H9 (cell line): ENCODE measurements at regions not wholly inside any gene's neighbourhood (a gene's known extent, or its start where the extent isn't known, plus 50 kb on each side); places are given as distances from the start of the nearest gene placed in this dataset.

Source experiments
- DNase-seq: peaks from one replicate; pipeline ENCODE4 v3.0.0-alpha.2; 2017
- H2AFZ ChIP-seq: one replicate; pipeline ENCODE4 v1.6.1; 2013; ENCODE audit warnings: mild to moderate bottlenecking, low read length, control low read depth, moderate library complexity
- H2AK5ac ChIP-seq: 2 replicates; pipeline ENCODE4 v1.6.1; 2013; ENCODE audit warnings: low read length, control low read depth, mixed read lengths; ENCODE audit not compliant: insufficient read length
- H2BK120ac ChIP-seq: one replicate; pipeline ENCODE4 v1.6.1; 2013; ENCODE audit warnings: low read depth, mild to moderate bottlenecking, low read length, control low read depth, inconsistent platforms; ENCODE audit not compliant: poor library complexity, severe bottlenecking
- H2BK12ac ChIP-seq: 2 replicates; pipeline ENCODE4 v1.6.1; 2013; ENCODE audit warnings: low read length, control low read depth, mixed read lengths, low read depth; ENCODE audit not compliant: insufficient read length
- H2BK15ac ChIP-seq: 2 replicates; pipeline ENCODE4 v1.6.1; 2013; ENCODE audit warnings: low read depth, low read length, control low read depth
- H2BK20ac ChIP-seq: one replicate; pipeline ENCODE4 v1.6.1; 2013; ENCODE audit warnings: low read depth, mild to moderate bottlenecking, low read length, control low read depth, inconsistent platforms; ENCODE audit not compliant: poor library complexity, severe bottlenecking
- H2BK5ac ChIP-seq: 2 replicates; pipeline ENCODE4 v1.6.1; 2013; ENCODE audit warnings: low read length, control low read depth, mixed read lengths; ENCODE audit not compliant: insufficient read length
- H3K14ac ChIP-seq: 2 replicates; pipeline ENCODE4 v1.6.1; 2013; ENCODE audit warnings: low read length, control low read depth; ENCODE audit not compliant: insufficient read depth
- H3K18ac ChIP-seq: 2 replicates; pipeline ENCODE4 v1.6.1; 2013; ENCODE audit warnings: low read depth, mild to moderate bottlenecking, mixed read lengths, low read length, control low read depth; ENCODE audit not compliant: insufficient read length
- H3K23ac ChIP-seq: 2 replicates; pipeline ENCODE4 v1.6.1; 2013; ENCODE audit warnings: low read length, control low read depth, mixed read lengths, low read depth; ENCODE audit not compliant: insufficient read length
- H3K23me2 ChIP-seq: 2 replicates; pipeline ENCODE4 v1.6.1; 2013; ENCODE audit warnings: low read depth, mild to moderate bottlenecking, mixed read lengths, low read length, control low read depth; ENCODE audit not compliant: insufficient read length, poor library complexity, severe bottlenecking
- H3K27ac ChIP-seq: 2 replicates; pipeline ENCODE4 v1.5.1; 2013; ENCODE audit warnings: low read length, control low read depth, mixed read lengths, low read depth; ENCODE audit not compliant: insufficient read length
- H3K27me3 ChIP-seq: 2 replicates; pipeline ENCODE4 v1.6.1; 2013; ENCODE audit warnings: low read length, control low read depth, inconsistent platforms; ENCODE audit not compliant: insufficient read depth
- H3K4ac ChIP-seq: 2 replicates; pipeline ENCODE4 v1.6.1; 2013; ENCODE audit warnings: low read depth, mild to moderate bottlenecking, control low read depth, inconsistent platforms, low read length, moderate library complexity
- H3K4me1 ChIP-seq: 2 replicates; pipeline ENCODE4 v1.6.1; 2013; ENCODE audit warnings: low read length, control low read depth, inconsistent platforms; ENCODE audit not compliant: insufficient read depth
- H3K4me2 ChIP-seq: 2 replicates; pipeline ENCODE4 v1.6.1; 2013; ENCODE audit warnings: low read length, control low read depth, mixed read lengths; ENCODE audit not compliant: insufficient read length, insufficient read depth
- H3K56ac ChIP-seq: 2 replicates; pipeline ENCODE4 v1.6.1; 2013; ENCODE audit warnings: low read depth, mild to moderate bottlenecking, mixed read lengths, low read length, control low read depth; ENCODE audit not compliant: insufficient read length
- H3K79me1 ChIP-seq: 2 replicates; pipeline ENCODE4 v1.6.1; 2013; ENCODE audit warnings: low read depth, mild to moderate bottlenecking, moderate library complexity, low read length, control low read depth, inconsistent platforms; ENCODE audit not compliant: insufficient read depth, poor library complexity, severe bottlenecking
- H3K79me2 ChIP-seq: 2 replicates; pipeline ENCODE4 v1.6.1; 2013; ENCODE audit warnings: low read length, control low read depth, inconsistent platforms; ENCODE audit not compliant: insufficient read depth
- H3K9ac ChIP-seq: 2 replicates; pipeline ENCODE4 v1.6.1; 2013; ENCODE audit warnings: low read length, control low read depth, mixed read lengths; ENCODE audit not compliant: insufficient read length; ENCODE audit errors: extremely low read depth
- H3K9me3 ChIP-seq: one replicate; pipeline ENCODE4 v1.6.1; 2013; ENCODE audit warnings: low read depth, low read length, inconsistent platforms; ENCODE audit not compliant: control insufficient read depth
- H3T11ph ChIP-seq: one replicate; pipeline ENCODE4 v1.6.1; 2013; ENCODE audit warnings: mild to moderate bottlenecking, low read length, control low read depth, inconsistent platforms
- H4K20me1 ChIP-seq: one replicate; pipeline ENCODE4 v1.6.1; 2013; ENCODE audit not compliant: control insufficient read depth, insufficient read length, insufficient read depth
- H4K5ac ChIP-seq: 2 replicates; pipeline ENCODE4 v1.6.1; 2013; ENCODE audit warnings: low read depth, mild to moderate bottlenecking, mixed read lengths, low read length, control low read depth; ENCODE audit not compliant: insufficient read length
- H4K8ac ChIP-seq: replicated peaks from 2 replicates; pipeline ENCODE4 v1.6.1; 2013; ENCODE audit warnings: low read length, control low read depth, mixed read lengths, low read depth; ENCODE audit not compliant: insufficient read length
- H4K91ac ChIP-seq: 2 replicates; pipeline ENCODE4 v1.6.1; 2013; ENCODE audit warnings: low read depth, mild to moderate bottlenecking, moderate library complexity, mixed read lengths, low read length, control low read depth; ENCODE audit not compliant: insufficient read length
- H3K27ac Mint-ChIP-seq, 3 experiments: 2 replicates in 2 of 3; 3 replicates in 1 of 3; pipeline ENCODE4 v1.8.0; 2020 to 2021; ENCODE audit warnings: mixed read lengths in 3 of 3, mild to moderate bottlenecking in 1 of 3, moderate library complexity in 1 of 3
- H3K27me3 Mint-ChIP-seq: 2 replicates; pipeline ENCODE4 v1.8.0; 2021; ENCODE audit warnings: low read depth, mild to moderate bottlenecking, moderate library complexity, mixed read lengths
- H3K36me3 Mint-ChIP-seq, 3 experiments: 2 replicates in 2 of 3; 3 replicates in 1 of 3; pipeline ENCODE4 v1.8.0; 2020 to 2021; ENCODE audit warnings: low read depth in 3 of 3, mixed read lengths in 3 of 3; ENCODE audit not compliant: insufficient read depth in 1 of 3
- H3K4me1 Mint-ChIP-seq, 2 experiments: 2 replicates each; pipeline ENCODE4 v1.8.0; 2020; ENCODE audit warnings: mixed read lengths in 2 of 2
- H3K4me3 Mint-ChIP-seq, 2 experiments: 2 replicates in 1 of 2; 3 replicates in 1 of 2; pipeline ENCODE4 v1.8.0; 2020 to 2021; ENCODE audit warnings: mild to moderate bottlenecking in 2 of 2, mixed read lengths in 2 of 2, moderate library complexity in 1 of 2
- H3K9me3 Mint-ChIP-seq, 2 experiments: 2 replicates in 1 of 2; 3 replicates in 1 of 2; pipeline ENCODE4 v1.8.0; 2020; ENCODE audit warnings: mild to moderate bottlenecking in 2 of 2, mixed read lengths in 2 of 2, moderate library complexity in 1 of 2
- WGBS: extraction: QIAGEN DNeasy Blood & Tissue Kit; methylation state at CpG from one replicate; pipeline ENCODE4 v1.1.7; 2013; ENCODE audit warnings: missing lambda C conversion rate, low lambda C conversion rate, mixed read lengths; ENCODE audit not compliant: insufficient read length; ENCODE audit errors: extremely low coverage; 5-methylcytosine and 5-hydroxymethylcytosine counted together
- TF ChIP-seq, protein P1 (sequence below): fragments of 200-600 bp; sonication (generic); conservative IDR thresholded peaks from 3 replicates; pipeline ENCODE4 v1.8.0; 2021; ENCODE audit warnings: antibody characterized with exemption, mild to moderate bottlenecking

DNA sequence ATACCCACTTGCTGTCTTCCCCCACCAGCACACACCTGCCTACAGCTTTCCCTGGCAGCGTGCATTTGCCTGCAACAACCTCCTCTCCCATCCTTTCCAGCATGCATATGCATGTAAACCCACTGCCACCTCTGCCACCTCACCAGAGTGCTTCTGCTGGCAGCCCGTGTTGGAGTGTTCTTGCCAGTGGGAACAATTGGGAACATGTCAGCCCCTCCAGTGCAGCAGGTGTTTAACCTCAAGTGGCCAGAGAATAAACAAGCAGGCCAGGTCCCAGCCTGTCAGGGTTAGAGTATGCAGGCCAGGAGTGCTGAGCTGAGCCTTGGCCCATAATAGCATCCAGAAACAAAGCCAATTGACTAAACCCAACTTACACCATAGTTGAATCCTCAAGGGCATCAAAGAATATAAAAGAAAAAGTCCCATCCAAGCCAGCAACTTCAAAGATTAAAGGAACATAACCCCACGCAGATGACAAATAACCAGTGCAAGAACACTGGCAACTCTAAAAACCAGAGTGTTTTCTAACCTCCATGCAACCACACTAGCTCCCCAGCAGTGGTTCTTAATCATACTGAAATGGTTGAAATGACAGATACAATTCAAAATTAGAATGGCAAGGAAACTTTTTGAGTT, 1212.1 kb upstream of the CITED2 start:
- H3K36me3 Mint-ChIP-seq, result peaks cover 0 to 1% (median 0%) of the 10 kb centered on the region in 3 experiments; a peak in 1 of 7 replicates
- no peak overlapping the region for H4K8ac ChIP-seq
- TF ChIP-seq, protein P1, sequence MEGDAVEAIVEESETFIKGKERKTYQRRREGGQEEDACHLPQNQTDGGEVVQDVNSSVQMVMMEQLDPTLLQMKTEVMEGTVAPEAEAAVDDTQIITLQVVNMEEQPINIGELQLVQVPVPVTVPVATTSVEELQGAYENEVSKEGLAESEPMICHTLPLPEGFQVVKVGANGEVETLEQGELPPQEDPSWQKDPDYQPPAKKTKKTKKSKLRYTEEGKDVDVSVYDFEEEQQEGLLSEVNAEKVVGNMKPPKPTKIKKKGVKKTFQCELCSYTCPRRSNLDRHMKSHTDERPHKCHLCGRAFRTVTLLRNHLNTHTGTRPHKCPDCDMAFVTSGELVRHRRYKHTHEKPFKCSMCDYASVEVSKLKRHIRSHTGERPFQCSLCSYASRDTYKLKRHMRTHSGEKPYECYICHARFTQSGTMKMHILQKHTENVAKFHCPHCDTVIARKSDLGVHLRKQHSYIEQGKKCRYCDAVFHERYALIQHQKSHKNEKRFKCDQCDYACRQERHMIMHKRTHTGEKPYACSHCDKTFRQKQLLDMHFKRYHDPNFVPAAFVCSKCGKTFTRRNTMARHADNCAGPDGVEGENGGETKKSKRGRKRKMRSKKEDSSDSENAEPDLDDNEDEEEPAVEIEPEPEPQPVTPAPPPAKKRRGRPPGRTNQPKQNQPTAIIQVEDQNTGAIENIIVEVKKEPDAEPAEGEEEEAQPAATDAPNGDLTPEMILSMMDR, result no peak
- no peaks in the 10 kb centered on the region for H3K27me3 ChIP-seq
- H2BK120ac ChIP-seq, result no peak overlapping the region
- H2AFZ ChIP-seq, result no peak overlapping the region
- no peak overlapping the region for H3K4ac ChIP-seq
- peaks cover 0 to 5% of the 10 kb centered on the region in 2 experiments; a peak in 3 of 5 replicates for H3K9me3 Mint-ChIP-seq
- H3K9ac ChIP-seq, result no peak overlapping the region
- H3K4me3 Mint-ChIP-seq, result no peak overlapping the region
- no peaks in the 10 kb centered on the region for H4K20me1 ChIP-seq
- H3K14ac ChIP-seq, result no peak overlapping the region
- H3K27me3 Mint-ChIP-seq, result no peaks in the 10 kb centered on the region
- no peak overlapping the region for H2BK12ac ChIP-seq
- H3K18ac ChIP-seq, result no peak overlapping the region
- DNase-seq, result no peak
- no peak overlapping the region for H3K56ac ChIP-seq
- H3K27ac Mint-ChIP-seq, result 0 out of 7 replicates have a peak overlapping the region, but pooled peaks of 1 of the 3 experiments have one; percentile 8
- H2BK5ac ChIP-seq, result no peak overlapping the region
- no peak overlapping the region for H2BK20ac ChIP-seq
- no peaks in the 10 kb centered on the region for H3K79me1 ChIP-seq
- H3K4me1 Mint-ChIP-seq, result no peaks in the 10 kb centered on the region
- H3K79me2 ChIP-seq, result no peaks in the 10 kb centered on the region
- no peak overlapping the region for H3K23ac ChIP-seq
- H4K5ac ChIP-seq, result peak overlapping the region; percentile 53
- no peak overlapping the region for H2AK5ac ChIP-seq
- WGBS, result no CpG with 5 or more reads among the region's 3 CpGs
- no peaks in the 10 kb centered on the region for H3K4me1 ChIP-seq
- H3K23me2 ChIP-seq, result no peaks in the 10 kb centered on the region
- H3K27ac ChIP-seq, result no peak overlapping the region
- H4K91ac ChIP-seq, result no peak overlapping the region
- H3K9me3 ChIP-seq, result no peaks in the 10 kb centered on the region
- H3T11ph ChIP-seq, result no peak overlapping the region
- no peak overlapping the region for H2BK15ac ChIP-seq
- H3K4me2 ChIP-seq, result no peak overlapping the region
